Esophagus muscularis mucosa (tissue), 3 donors: ENCODE measurements at regions not wholly inside any gene's neighbourhood (a gene's known extent, or its start where the extent isn't known, plus 50 kb on each side); places are given as distances from the start of the nearest gene placed in this dataset.

Experiments used
- POLR2A ChIP-seq: fragments of 450-650 bp; IDR thresholded peaks from one replicate; pipeline ENCODE4 v1.6.1; 2017; ENCODE audit warnings: antibody characterized with exemption, moderate library complexity, mild to moderate bottlenecking, low read depth
- POLR2AphosphoS5 ChIP-seq, 2 donors: sonication (generic); formaldehyde crosslinking; IDR thresholded peaks; one replicate each; pipeline ENCODE4 v1.6.1; 2017; ENCODE audit warnings: antibody characterized with exemption in 2 of 2
- TF ChIP-seq, protein P1 (sequence below), 3 experiments: fragments of 200-600 bp in 2 of 3; fragments of 450-650 bp in 1 of 3; sonication (generic) in 2 of 3; IDR thresholded peaks; one replicate each; pipeline ENCODE4 v1.5.1; 2017 to 2019; ENCODE audit warnings: antibody characterized with exemption in 3 of 3, mild to moderate bottlenecking in 2 of 3, moderate library complexity in 1 of 3

DNA sequence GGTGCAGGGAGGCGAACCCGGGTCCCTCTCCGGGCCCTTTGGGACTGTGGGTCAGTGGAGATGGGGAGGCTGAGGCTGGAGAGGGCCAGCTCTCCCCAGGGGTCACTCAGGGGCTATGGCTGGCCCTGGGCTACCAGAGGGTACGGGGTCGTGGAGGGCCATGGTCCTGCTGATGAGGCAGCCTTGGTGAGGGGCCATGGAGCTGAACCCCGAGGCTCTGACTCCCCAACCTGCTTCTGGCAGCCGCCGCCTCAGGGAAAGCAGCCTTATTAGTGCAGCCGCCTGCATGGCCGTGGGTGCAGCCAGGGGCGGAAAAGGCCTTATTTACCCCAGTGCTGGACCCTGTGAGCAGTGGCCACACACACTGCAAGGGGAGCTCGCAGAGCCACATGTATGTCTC lies 139.4 kb downstream of the MIAT start:
- TF ChIP-seq, protein P1, sequence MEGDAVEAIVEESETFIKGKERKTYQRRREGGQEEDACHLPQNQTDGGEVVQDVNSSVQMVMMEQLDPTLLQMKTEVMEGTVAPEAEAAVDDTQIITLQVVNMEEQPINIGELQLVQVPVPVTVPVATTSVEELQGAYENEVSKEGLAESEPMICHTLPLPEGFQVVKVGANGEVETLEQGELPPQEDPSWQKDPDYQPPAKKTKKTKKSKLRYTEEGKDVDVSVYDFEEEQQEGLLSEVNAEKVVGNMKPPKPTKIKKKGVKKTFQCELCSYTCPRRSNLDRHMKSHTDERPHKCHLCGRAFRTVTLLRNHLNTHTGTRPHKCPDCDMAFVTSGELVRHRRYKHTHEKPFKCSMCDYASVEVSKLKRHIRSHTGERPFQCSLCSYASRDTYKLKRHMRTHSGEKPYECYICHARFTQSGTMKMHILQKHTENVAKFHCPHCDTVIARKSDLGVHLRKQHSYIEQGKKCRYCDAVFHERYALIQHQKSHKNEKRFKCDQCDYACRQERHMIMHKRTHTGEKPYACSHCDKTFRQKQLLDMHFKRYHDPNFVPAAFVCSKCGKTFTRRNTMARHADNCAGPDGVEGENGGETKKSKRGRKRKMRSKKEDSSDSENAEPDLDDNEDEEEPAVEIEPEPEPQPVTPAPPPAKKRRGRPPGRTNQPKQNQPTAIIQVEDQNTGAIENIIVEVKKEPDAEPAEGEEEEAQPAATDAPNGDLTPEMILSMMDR (IDR thresholded peaks at IDR 0.05) = no peak
- TF ChIP-seq POLR2AphosphoS5 (IDR thresholded peaks at IDR 0.05) (no peak), POLR2A (no peak)
